SK-N-SH (cell line): ENCODE measurements at regions not wholly inside any gene's neighbourhood (a gene's known extent, or its start where the extent isn't known, plus 50 kb on each side); places are given as distances from the start of the nearest gene placed in this dataset.
"Not testable (repeated sequence)": the region's sequence is repeated elsewhere in the genome, so short reads cannot be mapped to it uniquely, and the experiment has no call there.

Experiments
- CTCF ChIA-PET: fragments of 300-600, 350-600 bp; formaldehyde crosslinking; extraction: SDS; loops from one replicate; lab custom pipeline; 2021; lab: Yijun Ruan, JAX
- POLR2A ChIA-PET: fragments of 350-600 bp; sonication (Branson Sonifier 250); formaldehyde crosslinking; extraction: SDS; loops from one replicate; lab custom pipeline; 2020; ENCODE audit warnings: antibody characterized with exemption, inconsistent platforms; lab: Yijun Ruan, JAX
- DNase-seq: peaks from one replicate; pipeline ENCODE4 v3.0.0; 2012
- H2AFZ ChIP-seq: fragments of 200-600 bp; sonication (generic); 2 replicates; pipeline ENCODE4 v1.8.1; 2016; ENCODE audit warnings: antibody characterized with exemption, mild to moderate bottlenecking, low read depth
- H3F3A ChIP-seq: fragments of 200-600 bp; sonication (generic); replicated peaks from 2 replicates; pipeline ENCODE3; 2016; ENCODE audit warnings: antibody characterized with exemption, mild to moderate bottlenecking; ENCODE audit not compliant: insufficient read depth
- H3K27ac ChIP-seq, 2 experiments: fragments of 200-500 bp in 1 of 2; fragments of 200-600 bp in 1 of 2; sonication (Bioruptor generic) in 1 of 2; sonication (generic), shearing (Covaris generic) in 1 of 2; 2 replicates each; pipeline versions ENCODE4 v1.5.1 to v1.6.1; 2014 to 2016; ENCODE audit warnings: low read depth in 2 of 2, inconsistent platforms in 1 of 2, low read length in 1 of 2, mild to moderate bottlenecking in 1 of 2, mixed read lengths in 1 of 2
- H3K27me3 ChIP-seq: fragments of 200-600 bp; sonication (generic), shearing (Covaris generic); 2 replicates; pipeline ENCODE4 v1.6.1; 2016; ENCODE audit warnings: mixed run types; ENCODE audit not compliant: insufficient read depth
- H3K36me3 ChIP-seq, 2 experiments: fragments of 200-500 bp in 1 of 2; fragments of 200-600 bp in 1 of 2; sonication (Bioruptor generic) in 1 of 2; sonication (generic) in 1 of 2; replicated peaks in 1 of 2; 2 replicates each; pipeline versions ENCODE3 to v1.5.1; 2014 to 2016; ENCODE audit warnings: low read length in 1 of 2, mild to moderate bottlenecking in 1 of 2; ENCODE audit not compliant: insufficient read depth in 2 of 2, control insufficient read depth in 1 of 2
- H3K4me1 ChIP-seq, 2 experiments: fragments of 200-500 bp in 1 of 2; fragments of 200-600 bp in 1 of 2; sonication (Bioruptor generic) in 1 of 2; sonication (generic), shearing (Covaris generic) in 1 of 2; 2 replicates each; pipeline versions ENCODE4 v1.5.1 to v1.6.1; 2014 to 2016; ENCODE audit warnings: low read depth in 1 of 2, low read length in 1 of 2, mixed run types in 1 of 2; ENCODE audit not compliant: insufficient read depth in 2 of 2, control insufficient read depth in 1 of 2
- H3K4me2 ChIP-seq: fragments of 200-600 bp; sonication (generic), shearing (Covaris generic); 2 replicates; pipeline ENCODE4 v1.6.1; 2017; ENCODE audit warnings: mixed run types
- H3K4me3 ChIP-seq, 2 experiments: fragments of 200-500 bp in 1 of 2; fragments of 200-600 bp in 1 of 2; sonication (Bioruptor generic) in 1 of 2; sonication (generic), shearing (Covaris generic) in 1 of 2; 2 replicates each; pipeline versions ENCODE4 v1.5.1 to v1.8.1; 2014 to 2016; ENCODE audit warnings: low read depth in 2 of 2, inconsistent platforms in 1 of 2, low read length in 1 of 2, mild to moderate bottlenecking in 1 of 2, mixed read lengths in 1 of 2, moderate library complexity in 1 of 2
- H3K79me2 ChIP-seq: fragments of 200-600 bp; sonication (generic); 2 replicates; pipeline ENCODE4 v1.8.1; 2017; ENCODE audit warnings: mild to moderate bottlenecking; ENCODE audit not compliant: insufficient read depth
- H3K9ac ChIP-seq: fragments of 200-600 bp; sonication (generic); 2 replicates; pipeline ENCODE4 v1.6.1; 2017; ENCODE audit warnings: mixed run types
- H3K9me2 ChIP-seq: fragments of 200-600 bp; sonication (generic); 2 replicates; pipeline ENCODE4 v1.6.1; 2017; ENCODE audit warnings: mixed run types
- H3K9me3 ChIP-seq: fragments of 200-600 bp; sonication (generic); 2 replicates; pipeline ENCODE4 v1.6.1; 2017; ENCODE audit warnings: mixed run types, mild to moderate bottlenecking, moderate library complexity
- H4K20me1 ChIP-seq: fragments of 200-600 bp; sonication (generic); 2 replicates; pipeline ENCODE4 v1.6.1; 2017; ENCODE audit warnings: mild to moderate bottlenecking, mixed run types; ENCODE audit not compliant: insufficient read depth
- CHD2 ChIP-seq: fragments of 150-350 bp; IDR thresholded peaks from 2 replicates; pipeline ENCODE4 v1.6.1; 2018; ENCODE audit warnings: low read length; ENCODE audit not compliant: partially characterized antibody
- EP300 ChIP-seq, 2 experiments: IDR thresholded peaks; 2 replicates each; pipeline versions ENCODE4 v1.4.0 to v1.6.1; 2012; ENCODE audit warnings: borderline replicate concordance in 1 of 2, low read depth in 1 of 2, low read length in 1 of 2
- FOSL2 ChIP-seq: IDR thresholded peaks from 2 replicates; pipeline ENCODE4 v1.4.0; 2012; ENCODE audit warnings: low read depth, mild to moderate bottlenecking, moderate library complexity, borderline replicate concordance
- FOXM1 ChIP-seq: IDR thresholded peaks from 2 replicates; pipeline ENCODE4 v1.4.0; 2012; ENCODE audit warnings: low read depth, mild to moderate bottlenecking
- MAX ChIP-seq: IDR thresholded peaks from 2 replicates; pipeline ENCODE4 v1.4.0; 2012; ENCODE audit warnings: low read depth
- MXI1 ChIP-seq: IDR thresholded peaks from 2 replicates; pipeline ENCODE4 v1.6.1; 2012; ENCODE audit warnings: mild to moderate bottlenecking, low read depth, low read length, improper control_type of control experiment
- PBX3 ChIP-seq: IDR thresholded peaks from 2 replicates; pipeline ENCODE4; 2012
- RAD21 ChIP-seq: IDR thresholded peaks from 2 replicates; pipeline ENCODE4 v1.6.1; 2012; ENCODE audit warnings: mild to moderate bottlenecking, low read length
- REST ChIP-seq: IDR thresholded peaks from 2 replicates; pipeline ENCODE4 v1.6.1; 2012; ENCODE audit warnings: mild to moderate bottlenecking, low read depth, low read length, moderate library complexity
- SIN3A ChIP-seq: IDR thresholded peaks from 2 replicates; pipeline ENCODE4 v1.6.1; 2012; ENCODE audit warnings: low read depth, mild to moderate bottlenecking, low read length, moderate library complexity, borderline replicate concordance
- TCF12 ChIP-seq: IDR thresholded peaks from 2 replicates; pipeline ENCODE4 v1.4.0; 2012
- TEAD4 ChIP-seq: IDR thresholded peaks from 2 replicates; pipeline ENCODE4 v1.4.0; 2012; ENCODE audit warnings: mild to moderate bottlenecking, borderline replicate concordance; ENCODE audit not compliant: insufficient read depth
- USF1 ChIP-seq: IDR thresholded peaks from 2 replicates; pipeline ENCODE4 v1.4.0; 2012; ENCODE audit warnings: low read depth, borderline replicate concordance
- WGBS: methylation state at CpG from one replicate; pipeline ENCODE4 v1.1.6; 2017; ENCODE audit warnings: low lambda C conversion rate; 5-methylcytosine and 5-hydroxymethylcytosine counted together

- TF ChIP-seq REST (no peak), MAX (no peak), FOSL2 (no peak), MXI1 (no peak)
Observed at GRCh38 chr10:2897619-2898508, 169.5 kb upstream of the PFKP start (continued).

GRCh38 chr10:2896334-2896733, 171.0 kb upstream of the PFKP start:
- DNase-seq: not testable (repeated sequence)

GRCh38 chr10:2895594-2896196, 171.7 kb upstream of the PFKP start:
- ChIA-PET POLR2A (no interaction called here), CTCF (no interaction called here)
- Histone ChIP-seq H3K9me2 (no peaks in the 10 kb centered on the region), H3K4me2 (no peak overlapping the region), H3K79me2 (no peaks in the 10 kb centered on the region), H3K36me3 (no peaks in the 10 kb centered on the region), H4K20me1 (no peaks in the 10 kb centered on the region), H2AFZ (no peak overlapping the region), H3K4me1 (no peaks in the 10 kb centered on the region; a peak in 1 of 4 replicates), H3K9me3 (no peaks in the 10 kb centered on the region), H3K4me3 (no peak overlapping the region), H3K27me3 (peaks cover 33% of the 10 kb centered on the region), H3K9ac (no peak overlapping the region), H3K27ac (no peak overlapping the region), H3F3A (no peaks in the 10 kb centered on the region)
- WGBS: 61% methylated on average over 22 of the region's 22 CpGs
- no peak for DNase-seq
- TF ChIP-seq MAX (no peak), REST (no peak), MXI1 (no peak), CHD2 (no peak), EP300 (IDR thresholded peaks at IDR 0.05; ENCODE audit: borderline replicate concordance in 1 of 2, low read depth in 1 of 2, low read length in 1 of 2) (no peak), FOXM1 (no peak), USF1 (no peak), PBX3 (no peak), TEAD4 (no peak), RAD21 (no peak), TCF12 (no peak), SIN3A (no peak)

More at GRCh38 chr10:2896334-2896733, 171.0 kb upstream of the PFKP start:
- H3K4me2 ChIP-seq, CTCF ChIA-PET, H2AFZ ChIP-seq, H3K9me3 ChIP-seq, H3K4me1 ChIP-seq, H4K20me1 ChIP-seq, H3K36me3 ChIP-seq, H3K9ac ChIP-seq, POLR2A ChIA-PET, H3K27ac ChIP-seq, H3K9me2 ChIP-seq, H3K4me3 ChIP-seq, H3K79me2 ChIP-seq, H3F3A ChIP-seq: not testable (repeated sequence)
- WGBS: 56% methylated on average over 1 of the region's 1 CpG
- peaks cover 27% of the 10 kb centered on the region for H3K27me3 ChIP-seq
